Ovary (tissue), 3 donors: ENCODE measurements at regions not wholly inside any gene's neighbourhood (a gene's known extent, or its start where the extent isn't known, plus 50 kb on each side); places are given as distances from the start of the nearest gene placed in this dataset.

Experiments
- EP300 ChIP-seq: sonication (generic); formaldehyde crosslinking; IDR thresholded peaks from one replicate; pipeline ENCODE4 v1.6.1; 2017; ENCODE audit warnings: antibody characterized with exemption
- POLR2A ChIP-seq: fragments of 450-650 bp; IDR thresholded peaks from one replicate; pipeline ENCODE4 v1.6.1; 2017; ENCODE audit warnings: antibody characterized with exemption, mild to moderate bottlenecking, moderate library complexity
- TF ChIP-seq, protein P1 (sequence below), 3 donors: fragments of 450-650 bp in 2 of 3; fragments of 200-600 bp in 1 of 3; IDR thresholded peaks; one replicate each; pipeline versions ENCODE4 v1.5.1 to v1.8.0; 2016 to 2022; ENCODE audit warnings: antibody characterized with exemption in 3 of 3, mild to moderate bottlenecking in 1 of 3
- donor health status: DM: no; HTN: no; CAD: no.

DNA sequence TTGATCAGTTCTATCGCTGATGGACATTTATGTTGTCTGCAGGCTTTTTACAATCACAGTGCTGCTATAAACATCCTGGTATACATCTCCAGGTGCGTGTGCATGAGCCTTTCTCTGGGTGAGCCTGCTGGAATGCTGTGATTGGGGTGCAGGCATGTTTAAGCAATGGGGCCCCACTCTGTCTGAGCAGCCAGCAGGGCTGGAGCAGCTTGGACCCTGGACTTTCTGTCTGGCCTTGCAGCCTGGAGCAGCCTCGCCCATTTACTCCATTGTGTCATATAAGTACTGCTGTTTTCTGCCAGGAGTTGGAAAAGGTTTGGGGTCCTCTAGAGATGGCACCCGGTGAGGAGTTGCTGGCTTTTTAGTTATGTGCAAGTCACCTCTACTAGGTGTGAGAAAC, 199.0 kb downstream of the KIF26A start:
- TF ChIP-seq EP300 (no peak), POLR2A (no peak)
- TF ChIP-seq, protein P1, sequence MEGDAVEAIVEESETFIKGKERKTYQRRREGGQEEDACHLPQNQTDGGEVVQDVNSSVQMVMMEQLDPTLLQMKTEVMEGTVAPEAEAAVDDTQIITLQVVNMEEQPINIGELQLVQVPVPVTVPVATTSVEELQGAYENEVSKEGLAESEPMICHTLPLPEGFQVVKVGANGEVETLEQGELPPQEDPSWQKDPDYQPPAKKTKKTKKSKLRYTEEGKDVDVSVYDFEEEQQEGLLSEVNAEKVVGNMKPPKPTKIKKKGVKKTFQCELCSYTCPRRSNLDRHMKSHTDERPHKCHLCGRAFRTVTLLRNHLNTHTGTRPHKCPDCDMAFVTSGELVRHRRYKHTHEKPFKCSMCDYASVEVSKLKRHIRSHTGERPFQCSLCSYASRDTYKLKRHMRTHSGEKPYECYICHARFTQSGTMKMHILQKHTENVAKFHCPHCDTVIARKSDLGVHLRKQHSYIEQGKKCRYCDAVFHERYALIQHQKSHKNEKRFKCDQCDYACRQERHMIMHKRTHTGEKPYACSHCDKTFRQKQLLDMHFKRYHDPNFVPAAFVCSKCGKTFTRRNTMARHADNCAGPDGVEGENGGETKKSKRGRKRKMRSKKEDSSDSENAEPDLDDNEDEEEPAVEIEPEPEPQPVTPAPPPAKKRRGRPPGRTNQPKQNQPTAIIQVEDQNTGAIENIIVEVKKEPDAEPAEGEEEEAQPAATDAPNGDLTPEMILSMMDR (IDR thresholded peaks at IDR 0.05), result no peak
